Activated CD4-positive, alpha-beta T cell treated with anti-CD3 and anti-CD28 coated beads, Interleukin-2, Interleukin-4, amounts not matched to agents 100 ng/mL and 50 ng/mL, durations not matched to agents 16 hours and 8 hours (primary cell): ENCODE measurements at regions not wholly inside any gene's neighbourhood (a gene's known extent, or its start where the extent isn't known, plus 50 kb on each side); places are given as distances from the start of the nearest gene placed in this dataset.

ENCODE experiments used
- DNase-seq: peaks from one replicate; pipeline ENCODE4 v3.0.0-alpha.2; 2020; ENCODE audit warnings: low spot score

DNA sequence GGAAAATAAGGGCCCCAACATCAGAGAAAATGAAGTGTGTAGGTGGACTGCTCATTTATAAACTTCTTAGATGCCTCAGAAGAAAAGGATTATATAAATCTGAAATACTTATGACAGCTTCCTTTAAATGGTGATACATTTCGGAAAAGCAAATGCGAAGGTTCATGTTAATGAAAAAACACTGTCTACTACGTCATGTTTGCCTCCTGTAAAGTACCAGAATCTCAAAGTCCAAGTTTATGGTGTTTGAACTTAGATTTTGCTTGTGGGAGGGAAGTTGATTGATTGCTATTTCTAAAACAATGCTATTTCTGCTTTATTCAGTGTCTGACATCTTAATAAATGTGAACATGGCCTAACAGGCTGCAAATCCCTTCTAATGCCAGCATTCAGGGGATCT lies 514.6 kb downstream of the ZNF608 start:
- no peak for DNase-seq

DNA sequence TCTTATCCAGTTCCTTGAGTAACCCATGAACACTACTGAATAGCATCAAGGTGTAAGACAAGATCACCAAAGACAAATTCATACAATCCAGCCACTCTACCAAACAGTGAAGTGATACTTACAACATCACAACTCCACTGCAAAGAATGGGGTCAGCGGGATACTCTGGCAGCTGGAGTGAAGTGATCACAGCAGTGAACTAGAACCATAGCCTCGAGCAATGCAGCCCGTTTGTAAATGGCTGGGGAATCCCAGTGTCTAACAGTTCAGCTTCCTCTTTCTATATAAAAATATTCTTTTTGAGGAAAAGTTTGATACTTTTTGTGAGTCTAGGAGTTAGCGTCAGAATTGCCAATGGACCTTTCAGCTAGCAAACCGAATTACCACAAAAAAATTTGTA lies 515.2 kb downstream of the ZNF608 start:
- no peak for DNase-seq

DNA sequence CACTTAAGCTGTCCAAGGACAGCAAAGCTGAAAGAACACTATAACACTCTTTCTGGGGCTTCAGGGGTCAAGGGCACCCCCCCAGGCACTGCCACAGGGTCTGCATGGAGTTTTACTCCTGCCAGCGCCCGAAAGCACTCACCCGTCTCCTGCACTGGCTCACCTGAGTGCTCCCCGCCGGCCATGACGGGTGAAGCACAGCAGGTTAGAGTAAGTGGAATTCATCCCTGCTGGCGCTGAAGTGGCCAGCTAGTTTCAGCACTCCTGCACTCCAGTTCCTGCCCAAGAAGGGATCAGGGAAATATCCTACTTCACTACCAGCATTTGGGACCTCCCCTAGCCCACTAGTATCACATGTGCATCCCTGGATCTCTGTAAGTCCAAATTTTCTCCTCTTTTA lies 516.0 kb downstream of the ZNF608 start:
- no peak for DNase-seq

DNA sequence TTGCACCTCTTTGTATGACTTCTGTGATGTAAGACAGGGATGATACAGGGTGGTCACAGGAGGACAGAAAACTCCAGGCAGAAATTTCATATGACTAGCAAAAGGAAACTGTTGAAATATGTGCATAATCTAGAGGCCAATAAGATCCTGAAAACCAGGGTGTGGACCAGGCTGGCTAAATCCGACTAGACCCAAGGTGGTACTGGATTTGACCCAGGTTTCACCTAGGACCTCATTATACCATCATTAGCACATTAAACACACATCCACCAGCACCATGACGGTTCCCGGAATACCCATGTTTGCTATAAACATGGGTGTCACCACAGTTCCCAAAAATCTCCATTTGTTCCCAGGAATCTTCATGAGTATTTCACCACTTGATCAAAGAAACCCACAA lies 517.1 kb downstream of the ZNF608 start:
- no peak for DNase-seq

DNA sequence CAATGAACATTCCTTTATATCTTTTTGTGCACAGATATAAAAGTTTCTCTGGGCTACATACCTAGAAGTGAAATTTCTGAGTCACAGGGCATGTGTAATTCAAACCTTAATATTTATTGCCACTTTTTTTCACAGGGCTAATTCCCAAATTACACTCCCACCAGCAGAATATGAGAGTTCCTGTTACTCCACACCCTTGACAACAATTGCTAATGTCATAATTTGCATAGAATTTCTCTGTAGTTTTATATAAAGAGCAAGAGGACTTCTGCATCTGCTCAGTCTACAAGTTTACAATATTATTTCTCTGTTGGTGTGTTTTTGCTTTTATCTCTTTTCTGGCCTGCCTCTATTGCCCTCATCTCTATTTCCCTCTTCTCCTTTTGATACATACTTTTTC lies 518.5 kb downstream of the ZNF608 start:
- no peak for DNase-seq

DNA sequence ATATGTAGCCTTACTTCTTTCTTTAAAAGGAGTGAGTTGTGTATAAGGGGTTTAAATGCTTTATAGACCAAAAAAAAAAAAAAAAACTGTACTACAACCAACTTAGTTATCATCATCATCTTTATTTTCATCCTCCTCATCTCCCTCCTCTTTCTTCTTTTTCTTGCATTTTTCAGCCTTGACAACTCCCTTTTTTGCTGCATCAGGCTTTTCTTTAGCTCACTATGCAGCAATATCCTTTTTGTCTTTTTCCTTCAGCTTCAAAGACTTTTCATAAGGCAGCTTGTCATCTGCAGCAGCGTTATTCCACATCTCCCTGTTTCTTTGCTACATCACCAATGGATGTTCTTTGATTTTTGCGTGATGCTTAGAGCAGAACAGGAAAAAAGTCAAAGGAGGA lies 526.0 kb downstream of the ZNF608 start:
- DNase-seq, result no peak

DNA sequence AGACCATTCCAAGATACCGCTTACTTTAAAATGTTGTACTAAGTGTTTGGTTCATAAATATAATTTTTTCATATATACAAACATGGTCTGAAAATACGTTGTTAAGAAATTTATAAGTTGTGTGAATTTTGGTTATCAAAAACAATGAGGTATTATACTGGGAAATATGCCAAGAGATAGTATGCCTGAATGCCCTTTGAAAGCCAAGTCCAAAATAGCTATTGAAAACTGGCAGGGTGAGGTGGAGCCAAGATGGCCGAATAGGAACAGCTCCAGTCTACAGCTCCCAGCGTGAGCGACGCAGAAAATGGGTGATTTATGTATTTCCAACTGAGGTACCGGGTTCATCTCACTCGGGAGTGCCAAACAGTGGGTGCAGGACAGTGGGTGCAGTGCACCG lies 533.5 kb downstream of the ZNF608 start:
- DNase-seq, result no peak

DNA sequence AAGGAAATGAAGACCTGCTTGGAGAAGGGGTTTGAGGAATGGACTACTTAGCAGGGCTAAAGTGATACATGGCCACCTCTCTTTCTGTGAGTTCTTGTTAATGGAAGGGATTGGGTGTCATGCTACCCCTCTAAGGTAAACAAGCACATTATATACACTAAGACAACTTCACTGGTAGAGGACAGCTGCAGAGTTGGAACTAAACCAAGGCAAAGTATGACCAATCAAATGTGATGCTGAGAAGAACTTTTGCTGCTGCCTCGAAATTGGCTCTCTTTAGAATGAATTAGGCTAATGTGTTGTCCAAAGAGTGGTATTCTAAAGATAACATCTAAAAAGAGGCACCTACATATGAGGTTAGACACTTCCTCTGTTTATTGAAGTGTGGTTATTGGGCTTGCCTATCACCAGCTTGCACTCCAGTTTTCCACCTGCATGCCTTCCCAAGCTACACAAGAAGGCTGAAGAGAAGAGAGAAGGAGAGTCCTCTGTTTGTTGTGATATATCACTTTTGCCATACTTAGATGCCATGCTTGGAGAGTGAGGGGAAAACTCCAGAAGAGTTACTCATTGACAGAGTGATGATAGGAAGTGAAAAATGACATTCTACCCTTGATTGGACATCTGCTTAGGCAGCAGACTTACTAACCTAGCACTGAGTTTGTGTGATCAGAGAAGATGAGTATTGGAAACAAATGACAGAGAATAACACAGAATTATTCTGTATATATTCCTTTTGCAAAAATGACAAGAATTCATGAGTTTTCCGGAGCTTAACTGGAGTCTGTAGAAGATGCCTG lies 536.1 kb downstream of the ZNF608 start:
- no peak for DNase-seq

DNA sequence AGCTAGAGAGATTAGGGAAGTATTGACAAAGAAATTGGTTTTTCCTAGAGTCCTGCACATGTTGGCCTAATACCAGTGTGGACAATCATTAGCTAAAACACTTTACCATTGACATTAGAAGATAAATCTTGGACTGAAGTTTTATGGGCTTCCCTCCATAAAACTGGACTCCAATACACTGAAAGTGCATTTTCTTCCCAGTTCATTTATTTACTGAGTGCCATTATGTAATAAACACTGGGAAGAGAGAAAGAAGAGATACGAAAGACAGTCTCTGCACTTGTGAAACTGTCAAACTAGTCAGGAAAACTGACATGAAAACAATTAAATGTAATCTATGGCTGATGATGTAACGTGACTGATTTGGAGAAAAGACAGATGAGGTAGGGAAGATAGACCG lies 539.3 kb downstream of the ZNF608 start:
- no peak for DNase-seq

DNA sequence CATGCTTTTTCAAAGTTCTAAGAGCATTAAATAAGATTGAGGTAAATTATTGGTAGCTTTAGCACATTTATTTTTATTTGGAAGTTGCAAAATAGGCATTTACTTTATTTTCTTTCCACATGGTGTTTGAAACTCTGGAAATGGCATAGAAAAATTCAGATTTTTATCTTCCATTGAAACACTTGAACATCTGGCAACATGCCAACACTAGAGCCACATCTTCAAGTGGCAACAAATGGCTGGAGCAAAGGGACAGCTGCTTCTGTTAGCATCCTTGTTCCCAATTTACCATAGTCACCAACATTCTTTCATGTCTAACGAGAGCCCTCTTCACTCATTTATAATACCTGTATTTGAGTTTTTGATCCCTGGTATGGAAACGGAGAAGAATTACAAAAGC lies 539.9 kb downstream of the ZNF608 start:
- DNase-seq, result no peak

DNA sequence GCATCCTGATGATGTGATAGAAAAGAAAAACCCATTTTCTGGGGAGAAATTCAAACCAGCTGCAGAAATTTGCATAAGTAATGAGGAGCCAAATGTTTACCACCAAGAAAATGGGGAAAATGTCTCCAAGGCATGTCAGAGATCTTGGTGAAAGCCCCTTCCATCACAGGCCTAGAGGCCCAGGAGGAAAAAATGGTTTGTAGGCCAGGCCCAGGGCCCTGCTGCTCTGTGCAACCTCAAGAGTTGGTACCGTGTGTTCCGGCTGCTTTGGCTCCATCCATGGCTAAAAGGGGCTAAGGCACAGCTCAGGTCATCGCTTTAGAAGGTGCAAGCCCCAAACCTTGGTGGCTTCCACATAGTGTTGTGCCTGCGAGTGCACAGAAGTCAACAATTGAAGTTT lies 543.1 kb downstream of the ZNF608 start:
- DNase-seq, result no peak

DNA sequence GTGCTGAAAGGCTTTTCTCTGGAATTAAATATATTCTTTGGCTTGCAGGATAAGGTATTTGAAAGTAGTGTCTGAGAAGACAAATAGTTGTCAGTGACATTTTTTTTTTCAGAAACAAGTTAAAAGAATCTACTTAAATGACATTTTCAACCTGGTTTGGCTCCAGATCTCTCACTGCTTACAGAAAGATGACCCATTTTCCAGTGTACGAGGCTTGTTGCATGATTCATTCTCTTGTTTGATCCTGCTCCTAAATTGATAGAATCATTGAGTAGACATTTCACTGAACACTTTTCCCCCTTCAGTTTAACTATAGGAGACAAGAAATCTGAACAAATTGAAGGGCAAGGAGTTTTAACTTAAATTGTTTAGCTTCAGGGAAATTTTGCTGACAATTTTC lies 546.1 kb downstream of the ZNF608 start:
- no peak for DNase-seq

DNA sequence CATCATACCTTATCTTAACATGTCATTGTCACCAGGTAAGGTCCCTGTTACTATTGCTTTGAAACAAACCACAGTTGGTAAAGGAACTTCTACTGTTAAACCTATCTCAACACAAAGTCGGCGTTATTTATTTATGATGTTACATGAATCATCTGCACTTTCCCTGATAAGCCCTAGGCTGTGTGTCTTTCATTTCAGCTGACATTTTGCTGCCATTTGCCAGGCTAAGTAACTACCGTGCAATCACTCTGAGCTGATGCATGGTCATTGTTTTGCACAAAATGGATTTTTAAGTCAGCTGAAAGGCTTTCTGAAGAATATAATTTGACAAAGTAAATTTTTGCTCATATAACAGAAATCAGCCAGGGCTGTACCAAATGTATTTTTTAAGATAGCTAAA lies 546.5 kb downstream of the ZNF608 start:
- no peak for DNase-seq

DNA sequence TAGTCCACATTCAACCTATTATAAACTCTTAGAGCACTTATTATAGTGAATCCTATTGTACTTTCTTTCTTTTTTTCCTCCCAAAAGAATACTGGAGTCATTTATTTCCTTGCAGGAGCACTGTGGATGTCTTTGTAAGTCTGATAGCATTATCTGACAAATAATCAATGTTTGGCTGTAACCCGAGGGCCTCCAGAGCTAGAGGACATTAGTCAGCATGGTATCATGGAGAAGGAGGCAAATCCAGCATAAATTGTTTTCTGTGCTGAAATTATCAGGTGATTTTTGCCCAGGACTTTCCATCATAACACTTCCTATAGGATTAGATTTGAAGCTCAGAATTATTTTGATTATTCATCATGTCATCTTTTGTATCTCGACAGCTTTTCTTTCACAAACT lies 551.0 kb downstream of the ZNF608 start:
- DNase-seq, result no peak

DNA sequence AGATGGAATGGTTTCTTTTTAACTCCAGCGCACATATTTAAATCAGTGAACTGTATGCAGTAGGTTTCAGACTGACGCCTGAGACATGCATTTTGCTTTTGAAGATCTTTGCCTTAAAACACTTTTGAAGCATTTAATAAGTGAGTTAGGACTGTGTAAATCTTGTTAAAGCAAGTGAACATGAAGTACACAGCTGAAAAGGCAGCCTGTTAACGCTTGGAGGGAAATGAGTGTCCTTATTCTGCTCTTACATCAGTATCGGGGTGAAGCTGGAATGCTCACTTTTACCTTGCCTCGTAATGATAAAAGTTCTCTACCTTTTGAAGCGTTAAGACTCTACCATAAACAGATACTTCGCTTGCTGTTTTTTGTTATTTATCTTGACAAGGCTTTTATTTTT lies 552.2 kb downstream of the ZNF608 start:
- no peak for DNase-seq

DNA sequence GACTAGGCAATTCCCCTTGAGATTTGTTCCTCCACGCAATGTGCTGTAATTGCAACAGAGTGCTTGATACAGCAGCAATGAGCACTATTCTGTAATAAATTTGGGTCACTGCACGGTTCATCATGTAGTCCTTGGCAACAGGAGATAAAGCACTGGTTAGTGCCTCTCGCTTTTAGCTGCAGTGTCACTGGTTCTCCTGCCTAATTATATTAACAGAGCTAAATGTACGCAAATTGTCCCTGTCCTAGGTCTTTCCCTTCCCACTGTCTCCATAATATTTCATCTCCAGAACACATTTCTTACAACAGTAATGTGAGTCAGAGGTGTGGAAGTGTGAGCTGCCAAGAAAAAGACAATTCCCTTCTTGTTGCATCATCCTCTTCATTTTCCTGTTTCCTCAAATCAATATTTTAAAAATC lies 553.1 kb downstream of the ZNF608 start:
- DNase-seq, result no peak

DNA sequence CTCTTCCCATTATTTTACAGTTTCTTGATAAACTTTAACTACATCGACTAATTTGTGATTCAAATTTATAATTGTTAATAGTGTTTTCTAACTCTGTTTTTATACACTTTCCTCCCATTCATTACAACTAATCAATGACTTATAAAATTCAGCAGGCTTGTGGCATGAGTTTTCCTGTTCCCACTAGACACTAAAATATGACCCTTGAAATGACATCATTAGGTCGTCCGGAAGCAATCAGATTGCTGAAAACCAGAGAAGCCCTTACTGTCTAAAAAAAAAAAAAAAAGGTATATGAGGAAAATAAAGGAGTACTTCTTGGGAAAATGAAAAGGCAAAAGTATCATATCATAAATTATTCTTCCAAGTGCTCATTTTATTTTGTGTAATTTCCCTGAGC lies 553.7 kb downstream of the ZNF608 start:
- no peak for DNase-seq

DNA sequence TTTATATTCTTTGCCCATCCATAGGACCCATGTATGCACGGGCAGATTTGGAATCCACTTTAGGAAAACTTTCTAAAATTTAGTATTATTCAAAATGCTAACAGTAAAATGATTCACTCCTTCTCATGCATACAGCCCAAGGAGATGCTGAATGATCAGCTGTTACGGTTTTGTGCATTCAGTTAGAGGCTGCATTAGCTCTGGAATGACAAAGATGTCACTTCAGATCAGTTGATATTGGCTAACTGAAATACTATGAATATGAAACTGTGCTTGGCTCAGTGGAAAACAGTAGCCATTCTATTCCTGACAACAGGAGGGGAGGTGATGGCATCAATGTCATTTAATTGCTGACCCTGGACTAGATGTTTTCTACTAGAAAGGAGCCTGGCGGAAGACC lies 560.7 kb downstream of the ZNF608 start:
- DNase-seq, result no peak

DNA sequence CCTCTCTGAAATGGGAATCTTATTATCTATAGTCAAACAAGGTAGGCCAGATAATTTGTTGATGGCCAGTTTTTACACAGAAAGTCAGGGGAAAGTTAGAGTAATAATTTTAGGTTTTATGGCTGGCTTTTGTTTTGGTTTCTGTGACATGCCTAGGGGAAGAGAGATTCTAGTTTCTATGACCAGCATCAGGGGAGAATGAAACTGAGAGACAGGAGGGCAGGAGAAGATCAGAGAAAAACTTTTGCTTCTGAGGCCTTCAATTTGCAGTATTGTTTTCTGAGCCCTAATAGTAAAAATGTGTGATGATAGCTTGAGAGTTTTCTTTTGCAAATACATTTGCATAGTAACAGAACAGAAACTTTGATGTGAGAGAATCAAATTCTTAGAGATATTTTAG lies 564.3 kb downstream of the ZNF608 start:
- DNase-seq, result no peak

DNA sequence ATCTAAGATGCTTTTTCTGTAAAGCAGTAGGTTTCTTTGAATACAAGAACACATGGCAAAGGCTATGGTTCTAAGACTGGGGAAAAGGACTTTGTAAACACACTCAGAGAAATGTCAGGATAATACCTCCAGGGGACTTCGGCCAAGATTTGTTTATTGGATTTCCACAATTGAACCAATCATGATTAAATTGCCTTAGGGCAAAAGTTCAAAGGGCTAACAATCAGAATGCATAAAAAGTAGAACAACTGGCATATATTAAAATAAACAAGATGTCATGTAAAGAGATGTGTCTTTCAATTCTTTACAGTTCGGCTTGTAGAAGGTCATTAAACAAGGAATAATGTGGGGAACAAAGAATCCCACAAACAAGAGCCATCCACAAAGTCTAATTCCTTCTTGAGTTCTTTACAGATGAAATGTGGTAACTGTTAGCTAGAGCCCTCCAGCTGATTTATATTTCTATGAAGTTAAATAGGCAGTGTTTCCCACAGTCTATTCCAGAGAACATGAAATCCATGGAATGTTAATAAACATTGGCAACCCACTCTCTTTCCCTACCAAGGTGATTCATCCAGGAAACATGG lies 565.5 kb downstream of the ZNF608 start:
- DNase-seq, result no peak

DNA sequence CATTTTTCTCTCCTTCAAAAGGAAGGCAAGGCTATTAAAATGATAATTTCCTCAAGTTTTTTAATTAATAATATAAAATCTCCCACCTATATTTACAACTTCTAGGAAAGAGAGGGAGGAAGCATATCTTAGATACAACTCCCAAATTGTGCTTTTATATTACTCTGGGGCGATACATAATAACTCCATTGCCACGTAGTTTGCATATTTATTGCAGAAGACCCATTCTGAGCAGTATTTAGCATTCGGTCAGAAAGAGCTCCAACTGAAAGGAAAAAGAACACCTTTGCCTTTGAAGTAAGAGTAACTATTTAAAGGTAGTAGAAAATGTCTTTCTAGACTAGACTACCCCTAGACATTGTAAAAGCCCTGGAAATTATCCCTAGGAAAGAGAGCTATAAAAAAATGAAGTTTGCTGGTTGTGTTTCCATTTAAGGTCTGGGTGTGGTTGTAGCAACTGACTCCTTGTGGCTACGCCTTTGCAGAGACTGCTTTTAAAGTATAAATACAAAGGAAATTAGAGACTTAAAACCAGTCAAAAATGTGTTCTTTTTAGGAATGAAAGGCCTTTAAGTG lies 566.1 kb downstream of the ZNF608 start:
- no peak for DNase-seq

DNA sequence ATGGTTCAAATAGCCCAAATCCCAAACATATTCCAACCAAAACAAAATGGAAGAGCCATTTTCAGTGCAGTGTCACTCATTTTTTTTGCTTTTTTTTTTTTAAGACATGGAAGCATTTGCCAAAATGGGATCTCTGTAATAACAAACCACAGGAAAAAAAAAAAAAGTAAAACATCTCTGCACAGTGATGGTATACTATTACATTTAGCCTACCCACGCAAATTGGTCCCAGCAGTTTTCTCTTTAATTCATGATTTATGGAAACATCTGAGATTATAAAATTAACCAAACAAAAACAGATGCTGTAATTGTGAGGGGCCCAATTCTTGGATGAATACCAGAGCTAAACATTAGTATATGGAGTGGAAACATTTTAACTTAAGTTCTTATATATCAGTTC lies 566.6 kb downstream of the ZNF608 start:
- no peak for DNase-seq

DNA sequence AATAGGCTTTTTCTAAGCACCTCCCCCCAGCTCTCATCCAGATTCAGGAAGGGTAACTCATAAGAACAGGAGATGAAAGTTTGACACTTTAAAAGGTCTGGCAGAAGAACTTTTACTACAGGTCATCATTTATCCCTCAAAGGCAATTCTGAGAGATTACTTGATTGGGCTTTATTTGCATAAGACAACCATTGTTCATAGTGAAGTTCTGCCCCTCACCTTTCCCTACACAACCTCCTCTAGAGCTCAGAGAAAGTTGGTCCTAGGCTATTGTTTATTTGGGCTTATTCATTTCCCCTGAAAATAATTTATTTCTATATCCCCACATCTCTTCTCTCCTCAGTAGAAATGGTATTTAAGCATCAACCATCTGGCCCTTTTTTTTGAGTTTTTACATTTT lies 568.4 kb downstream of the ZNF608 start:
- no peak for DNase-seq

DNA sequence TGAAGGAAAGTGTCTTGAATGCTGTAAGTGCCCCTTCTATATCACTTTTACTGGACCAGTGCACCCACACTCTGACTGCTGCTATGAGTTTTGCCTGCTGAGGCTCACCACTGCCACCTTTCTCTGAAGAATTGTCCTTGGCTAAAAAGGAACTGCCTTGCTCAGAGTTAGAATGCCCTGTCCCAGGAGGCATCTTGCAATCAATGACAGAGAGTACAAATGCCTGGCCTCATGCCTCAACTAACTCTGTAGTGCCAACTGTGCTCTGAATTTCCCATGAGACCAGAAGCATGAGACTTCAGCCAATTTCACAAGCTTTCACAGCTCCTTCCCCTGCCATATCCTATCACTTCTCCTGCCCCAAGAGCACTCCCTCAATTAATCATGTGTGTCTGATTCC lies 569.7 kb downstream of the ZNF608 start:
- no peak for DNase-seq
